ENCODE measurements at regions not wholly inside any gene's neighbourhood (a gene's known extent, or its start where the extent isn't known, plus 50 kb on each side); places are given as distances from the start of the nearest gene placed in this dataset.

- no peak overlapping the region for H3K4me3 ChIP-seq
- no peaks in the 10 kb centered on the region for H3F3A ChIP-seq (ENCODE audit: low read depth)
- H4K20me1 ChIP-seq (ENCODE audit: low read depth), result no peaks in the 10 kb centered on the region
- peaks cover 13% of the 10 kb centered on the region for H3K27me3 ChIP-seq
- H2AFZ ChIP-seq (replicated peaks), result no peak overlapping the region
- no peak for DNase-seq (ENCODE audit: low spot score)
- H3K27me3 Mint-ChIP-seq (ENCODE audit: insufficient read depth, low read depth), result peaks cover 6% of the 10 kb centered on the region
- no peak for TF ChIP-seq EZH2 (IDR thresholded peaks at IDR 0.05)
- TF ChIP-seq CTCF (IDR thresholded peaks at IDR 0.05), result no peak
- no peak for TF ChIP-seq EZH2phosphoT487 (IDR thresholded peaks at IDR 0.05)
- H3K4me3 Mint-ChIP-seq, result no peak overlapping the region
- H3K9ac ChIP-seq, result no peak overlapping the region
- no peak overlapping the region for H3K27ac ChIP-seq
- H3K27ac Mint-ChIP-seq, result no peak overlapping the region
- H3K4me2 ChIP-seq, result no peak overlapping the region
- peaks cover 15% of the 10 kb centered on the region for H3K4me1 Mint-ChIP-seq
- no peaks in the 10 kb centered on the region for H3K36me3 ChIP-seq
- H3K9me3 ChIP-seq (ENCODE audit: low read depth), result no peaks in the 10 kb centered on the region
- no peaks in the 10 kb centered on the region for H3K36me3 Mint-ChIP-seq
- no peaks in the 10 kb centered on the region for H3K79me2 ChIP-seq (ENCODE audit: low read depth)
- H3K4me1 ChIP-seq, result peaks cover 4% of the 10 kb centered on the region
- H3K9me3 Mint-ChIP-seq, result peaks cover 4% of the 10 kb centered on the region
Observed at GRCh38 chr10:124160176-124160575, 66.8 kb upstream of the CHST15 start.

GRCh38 chr10:124159153-124159552 lies 65.8 kb upstream of the CHST15 start:
- no peaks in the 10 kb centered on the region for H3K36me3 Mint-ChIP-seq
- Histone ChIP-seq H3K27me3 (peaks cover 13% of the 10 kb centered on the region), H3F3A (ENCODE audit: low read depth) (peaks cover 4% of the 10 kb centered on the region), H2AFZ (replicated peaks) (no peak overlapping the region), H3K27ac (no peak overlapping the region), H3K4me3 (no peak overlapping the region), H3K79me2 (ENCODE audit: low read depth) (no peaks in the 10 kb centered on the region), H3K4me2 (no peak overlapping the region), H3K9me3 (ENCODE audit: low read depth) (no peaks in the 10 kb centered on the region), H3K4me1 (peaks cover 4% of the 10 kb centered on the region), H4K20me1 (ENCODE audit: low read depth) (no peaks in the 10 kb centered on the region), H3K9ac (no peak overlapping the region), H3K36me3 (no peaks in the 10 kb centered on the region)
- no peak for DNase-seq (ENCODE audit: low spot score)
- H3K4me3 Mint-ChIP-seq, result no peak overlapping the region
- no peak for TF ChIP-seq CTCF (IDR thresholded peaks at IDR 0.05)
- no peak for TF ChIP-seq EZH2phosphoT487 (IDR thresholded peaks at IDR 0.05)
- no peak for TF ChIP-seq EZH2 (IDR thresholded peaks at IDR 0.05)
- H3K4me1 Mint-ChIP-seq, result peaks cover 11% of the 10 kb centered on the region
- H3K27ac Mint-ChIP-seq, result no peak overlapping the region
- peaks cover 3% of the 10 kb centered on the region for H3K9me3 Mint-ChIP-seq
- H3K27me3 Mint-ChIP-seq (ENCODE audit: insufficient read depth, low read depth), result peaks cover 6% of the 10 kb centered on the region

DNA sequence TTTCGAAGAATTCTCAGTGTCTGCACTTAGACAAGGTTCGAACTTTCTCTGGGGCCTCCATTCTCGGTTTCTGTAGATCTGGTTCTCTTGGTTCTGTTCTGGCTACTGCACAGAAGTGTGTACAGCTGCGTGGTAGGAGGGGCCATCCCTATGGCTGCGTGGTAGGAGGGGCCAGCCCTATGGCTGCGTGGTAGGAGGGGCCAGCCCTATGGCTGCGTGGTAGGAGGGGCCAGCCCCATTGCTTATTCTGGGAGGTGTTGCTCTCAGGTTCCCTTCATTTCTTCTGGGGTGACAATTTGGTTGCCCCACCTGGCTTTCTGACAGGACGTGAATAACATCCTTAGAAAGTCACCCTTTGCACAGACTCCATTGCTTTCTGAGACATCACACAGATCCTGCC lies 65.2 kb upstream of the CHST15 start:
- Mint-ChIP-seq H3K27ac (no peak overlapping the region), H3K36me3 (no peaks in the 10 kb centered on the region), H3K9me3 (peaks cover 3% of the 10 kb centered on the region), H3K27me3 (ENCODE audit: insufficient read depth, low read depth) (peaks cover 6% of the 10 kb centered on the region), H3K4me1 (peaks cover 11% of the 10 kb centered on the region), H3K4me3 (no peak overlapping the region)
- Histone ChIP-seq H4K20me1 (ENCODE audit: low read depth) (no peaks in the 10 kb centered on the region), H3K79me2 (ENCODE audit: low read depth) (no peaks in the 10 kb centered on the region), H3K9me3 (ENCODE audit: low read depth) (no peaks in the 10 kb centered on the region), H3K4me1 (peaks cover 4% of the 10 kb centered on the region), H3K4me3 (no peak overlapping the region), H2AFZ (replicated peaks) (no peak overlapping the region), H3K27me3 (peaks cover 13% of the 10 kb centered on the region), H3K4me2 (no peak overlapping the region), H3K9ac (no peak overlapping the region), H3F3A (ENCODE audit: low read depth) (peaks cover 4% of the 10 kb centered on the region), H3K27ac (no peak overlapping the region), H3K36me3 (no peaks in the 10 kb centered on the region)
- TF ChIP-seq EZH2phosphoT487 (IDR thresholded peaks at IDR 0.05) (no peak), CTCF (IDR thresholded peaks at IDR 0.05) (no peak), EZH2 (IDR thresholded peaks at IDR 0.05) (no peak)
- DNase-seq (ENCODE audit: low spot score), result no peak
